ENCODE measurements at regions not wholly inside any gene's neighbourhood (a gene's known extent, or its start where the extent isn't known, plus 50 kb on each side); places are given as distances from the start of the nearest gene placed in this dataset.

DNA sequence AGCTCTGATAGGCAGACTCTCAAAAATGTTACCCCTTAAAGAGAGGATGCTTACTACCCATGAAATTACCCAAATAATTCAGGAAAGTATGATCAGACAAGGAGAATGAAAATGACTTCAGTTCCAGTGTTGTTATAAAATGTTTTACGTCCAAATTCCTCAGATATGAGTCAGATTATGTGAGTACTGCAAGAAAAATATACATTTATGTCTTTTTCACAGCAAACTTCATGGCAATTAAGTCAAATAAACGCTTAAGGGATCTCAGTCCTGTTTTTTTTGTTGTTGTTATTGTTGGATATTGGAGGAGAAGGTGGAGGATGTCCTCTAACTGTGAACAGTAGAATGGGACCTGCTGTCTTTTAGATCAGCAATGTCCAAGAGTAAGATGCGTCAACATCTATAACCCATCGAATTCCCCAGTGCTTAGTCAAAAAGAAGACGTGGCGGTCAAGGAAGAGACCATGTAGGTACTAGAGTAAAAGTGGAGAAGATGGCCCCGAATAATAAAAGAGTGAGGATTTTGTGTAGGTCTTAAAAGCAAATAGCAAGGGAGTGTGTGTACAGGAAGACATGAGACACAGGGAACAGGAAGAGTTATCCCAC, 215.4 kb upstream of the IRS2 start:
- TF ChIP-seq POLR2AphosphoS5 (IDR thresholded peaks at IDR 0.05) (no peak), CTCF (IDR thresholded peaks at IDR 0.05 in 8 of 11, conservative IDR thresholded peaks at IDR 0.05 in 3 of 11) (no peak), POLR2A (IDR thresholded peaks at IDR 0.05) (no peak)
- Histone ChIP-seq H3K9me3 (no peaks in the 10 kb centered on the region), H3K27me3 (replicated peaks in 1 of 7) (peaks cover 0 to 3% (median 0%) of the 10 kb centered on the region in 7 donors), H3K4me3 (no peak overlapping the region), H3K27ac (no peak overlapping the region), H3K4me1 (no peaks in the 10 kb centered on the region), H3K36me3 (no peaks in the 10 kb centered on the region)
- intact Hi-C loops (cut with DNase I; ENCODE audit: low total_unique reads), result no loop called here
- no peak for DNase-seq
- WGBS, 5 donors, result 80 to 92% (median 85%) methylated on average over 7 of the region's 7 CpGs

DNA sequence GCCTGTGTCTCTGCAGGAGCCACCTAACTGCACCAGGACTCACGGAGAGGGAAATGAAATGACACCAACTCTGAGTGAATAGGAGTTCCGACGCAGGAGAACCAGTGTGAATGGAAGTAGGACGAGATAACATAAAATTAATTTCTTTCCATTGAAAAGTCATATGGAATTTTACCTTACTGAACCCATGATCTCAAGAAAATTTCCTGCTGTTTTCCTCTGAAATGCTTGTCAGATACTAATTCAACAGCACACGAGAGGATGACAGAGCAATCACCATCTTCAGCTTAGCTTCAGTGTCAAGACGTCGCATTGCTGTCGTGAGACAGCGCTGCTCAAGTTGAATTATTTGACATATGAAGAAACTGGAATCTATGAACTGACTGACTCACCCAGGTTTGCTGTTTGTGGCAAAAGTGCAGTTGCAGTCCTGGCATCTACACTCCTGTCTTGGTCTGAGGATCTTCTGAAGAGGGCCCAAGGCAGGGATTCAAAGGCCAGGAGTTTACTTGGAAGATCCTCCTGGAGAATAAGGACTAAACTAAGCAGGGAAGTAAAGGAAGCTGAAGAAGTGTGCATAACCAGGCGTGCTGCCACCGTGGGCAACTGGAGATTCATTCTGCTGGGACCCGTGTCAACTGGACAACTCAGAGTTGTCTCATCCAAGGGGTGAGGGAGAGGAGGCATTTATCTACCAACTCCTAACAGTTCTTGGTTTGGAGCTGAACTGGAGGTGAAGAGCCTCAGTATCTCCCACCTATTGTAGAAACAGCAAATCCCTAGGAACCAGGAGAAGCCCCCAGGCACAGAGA, 214.4 kb upstream of the IRS2 start:
- Histone ChIP-seq H3K9me3 (no peaks in the 10 kb centered on the region), H3K4me3 (no peak overlapping the region), H3K4me1 (no peaks in the 10 kb centered on the region), H3K27ac (no peak overlapping the region), H3K27me3 (replicated peaks in 1 of 7) (peaks cover 0 to 3% (median 0%) of the 10 kb centered on the region in 7 donors), H3K36me3 (no peaks in the 10 kb centered on the region)
- intact Hi-C loops (cut with DNase I; ENCODE audit: low total_unique reads), result no loop called here
- WGBS, 5 donors, result 88 to 92% (median 92%) methylated on average over 12 of the region's 12 CpGs
- DNase-seq, result no peak
- TF ChIP-seq POLR2A (IDR thresholded peaks at IDR 0.05) (no peak), CTCF (IDR thresholded peaks at IDR 0.05 in 8 of 11, conservative IDR thresholded peaks at IDR 0.05 in 3 of 11) (no peak), POLR2AphosphoS5 (IDR thresholded peaks at IDR 0.05) (no peak)

- Histone ChIP-seq H3K36me3 (no peaks in the 10 kb centered on the region), H3K4me3 (no peak overlapping the region), H3K9me3 (no peaks in the 10 kb centered on the region), H3K27me3 (replicated peaks in 1 of 7) (peaks cover 0 to 3% (median 0%) of the 10 kb centered on the region in 7 donors), H3K27ac (no peak overlapping the region), H3K4me1 (no peaks in the 10 kb centered on the region)
- DNase-seq, result no peak
- intact Hi-C loops (cut with DNase I; ENCODE audit: low total_unique reads), result no loop called here
- 82 to 90% (median 84%) methylated on average over 21 of the region's 21 CpGs for WGBS, 5 donors
- TF ChIP-seq CTCF (IDR thresholded peaks at IDR 0.05 in 8 of 11, conservative IDR thresholded peaks at IDR 0.05 in 3 of 11) (no peak), POLR2A (IDR thresholded peaks at IDR 0.05) (no peak), POLR2AphosphoS5 (IDR thresholded peaks at IDR 0.05) (no peak)
Observed at GRCh38 chr13:109999659-110000533, 213.5 kb upstream of the IRS2 start.
